ENCODE measurements at regions not wholly inside any gene's neighbourhood (a gene's known extent, or its start where the extent isn't known, plus 50 kb on each side); places are given as distances from the start of the nearest gene placed in this dataset.

- no peak overlapping the region for H3K27ac ChIP-seq (ENCODE audit: low read depth in 1 of 2, low read length in 2 of 2)
- H3K27me3 ChIP-seq (ENCODE audit: control insufficient read depth in 4 of 4, insufficient read depth in 4 of 4, low read length in 3 of 4) = peaks cover 0 to 7% (median 0%) of the 10 kb centered on the region in 4 donors
- TF ChIP-seq FOXA2 (IDR thresholded peaks at IDR 0.05) = no peak
- no peak for DNase-seq (ENCODE audit: low spot score)
- 82% methylated on average over 7 of the region's 7 CpGs for WGBS
- H3K4me1 ChIP-seq (ENCODE audit: control insufficient read depth in 4 of 4, insufficient read depth in 4 of 4, low read length in 3 of 4) = no peaks in the 10 kb centered on the region
- no peaks in the 10 kb centered on the region for H3K36me3 ChIP-seq (ENCODE audit: control insufficient read depth in 4 of 4, insufficient read depth in 3 of 4, low read depth in 1 of 4, low read length in 3 of 4)
- no peaks in the 10 kb centered on the region for H3K9me3 ChIP-seq (ENCODE audit: control insufficient read depth in 4 of 4, low read length in 3 of 4)
- H3K9ac ChIP-seq (ENCODE audit: low read depth in 1 of 2, low read length in 2 of 2) = no peak overlapping the region
- H3K4me3 ChIP-seq (ENCODE audit: low read depth in 1 of 3, low read length in 3 of 3) = no peak overlapping the region
Observed at GRCh38 chr3:70806556-70806955, 494.1 kb upstream of the MDFIC2 start.

GRCh38 chr3:70806021-70806420, 493.6 kb upstream of the MDFIC2 start:
- Histone ChIP-seq H3K9me3 (ENCODE audit: control insufficient read depth in 4 of 4, low read length in 3 of 4) (no peaks in the 10 kb centered on the region), H3K36me3 (ENCODE audit: control insufficient read depth in 4 of 4, insufficient read depth in 3 of 4, low read depth in 1 of 4, low read length in 3 of 4) (no peaks in the 10 kb centered on the region), H3K9ac (ENCODE audit: low read depth in 1 of 2, low read length in 2 of 2) (no peak overlapping the region), H3K4me3 (ENCODE audit: low read depth in 1 of 3, low read length in 3 of 3) (no peak overlapping the region), H3K27ac (ENCODE audit: low read depth in 1 of 2, low read length in 2 of 2) (no peak overlapping the region), H3K4me1 (ENCODE audit: control insufficient read depth in 4 of 4, insufficient read depth in 4 of 4, low read length in 3 of 4) (no peaks in the 10 kb centered on the region), H3K27me3 (ENCODE audit: control insufficient read depth in 4 of 4, insufficient read depth in 4 of 4, low read length in 3 of 4) (peaks cover 0 to 7% (median 0%) of the 10 kb centered on the region in 4 donors)
- TF ChIP-seq HNF4A (conservative IDR thresholded peaks at IDR 0.05) (no peak), MAX (IDR thresholded peaks at IDR 0.05) (no peak), ATF3 (IDR thresholded peaks at IDR 0.05) (no peak), RXRA (IDR thresholded peaks at IDR 0.05) (no peak), ZBTB33 (IDR thresholded peaks at IDR 0.05) (no peak), FOXA1 (IDR thresholded peaks at IDR 0.05) (no peak), EGR1 (IDR thresholded peaks at IDR 0.05; ENCODE audit: low read depth in 2 of 2) (no peak), TAF1 (conservative IDR thresholded peaks at IDR 0.05) (no peak), FOXA2 (IDR thresholded peaks at IDR 0.05) (no peak), JUND (IDR thresholded peaks at IDR 0.05) (no peak), NR2F2 (IDR thresholded peaks at IDR 0.05) (no peak), HNF4G (IDR thresholded peaks at IDR 0.05) (no peak)
- TF ChIP-seq, protein P1, sequence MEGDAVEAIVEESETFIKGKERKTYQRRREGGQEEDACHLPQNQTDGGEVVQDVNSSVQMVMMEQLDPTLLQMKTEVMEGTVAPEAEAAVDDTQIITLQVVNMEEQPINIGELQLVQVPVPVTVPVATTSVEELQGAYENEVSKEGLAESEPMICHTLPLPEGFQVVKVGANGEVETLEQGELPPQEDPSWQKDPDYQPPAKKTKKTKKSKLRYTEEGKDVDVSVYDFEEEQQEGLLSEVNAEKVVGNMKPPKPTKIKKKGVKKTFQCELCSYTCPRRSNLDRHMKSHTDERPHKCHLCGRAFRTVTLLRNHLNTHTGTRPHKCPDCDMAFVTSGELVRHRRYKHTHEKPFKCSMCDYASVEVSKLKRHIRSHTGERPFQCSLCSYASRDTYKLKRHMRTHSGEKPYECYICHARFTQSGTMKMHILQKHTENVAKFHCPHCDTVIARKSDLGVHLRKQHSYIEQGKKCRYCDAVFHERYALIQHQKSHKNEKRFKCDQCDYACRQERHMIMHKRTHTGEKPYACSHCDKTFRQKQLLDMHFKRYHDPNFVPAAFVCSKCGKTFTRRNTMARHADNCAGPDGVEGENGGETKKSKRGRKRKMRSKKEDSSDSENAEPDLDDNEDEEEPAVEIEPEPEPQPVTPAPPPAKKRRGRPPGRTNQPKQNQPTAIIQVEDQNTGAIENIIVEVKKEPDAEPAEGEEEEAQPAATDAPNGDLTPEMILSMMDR (IDR thresholded peaks at IDR 0.05; ENCODE audit: low read depth, low read length, missing input control) = no peak
- TF ChIP-seq, protein P2, sequence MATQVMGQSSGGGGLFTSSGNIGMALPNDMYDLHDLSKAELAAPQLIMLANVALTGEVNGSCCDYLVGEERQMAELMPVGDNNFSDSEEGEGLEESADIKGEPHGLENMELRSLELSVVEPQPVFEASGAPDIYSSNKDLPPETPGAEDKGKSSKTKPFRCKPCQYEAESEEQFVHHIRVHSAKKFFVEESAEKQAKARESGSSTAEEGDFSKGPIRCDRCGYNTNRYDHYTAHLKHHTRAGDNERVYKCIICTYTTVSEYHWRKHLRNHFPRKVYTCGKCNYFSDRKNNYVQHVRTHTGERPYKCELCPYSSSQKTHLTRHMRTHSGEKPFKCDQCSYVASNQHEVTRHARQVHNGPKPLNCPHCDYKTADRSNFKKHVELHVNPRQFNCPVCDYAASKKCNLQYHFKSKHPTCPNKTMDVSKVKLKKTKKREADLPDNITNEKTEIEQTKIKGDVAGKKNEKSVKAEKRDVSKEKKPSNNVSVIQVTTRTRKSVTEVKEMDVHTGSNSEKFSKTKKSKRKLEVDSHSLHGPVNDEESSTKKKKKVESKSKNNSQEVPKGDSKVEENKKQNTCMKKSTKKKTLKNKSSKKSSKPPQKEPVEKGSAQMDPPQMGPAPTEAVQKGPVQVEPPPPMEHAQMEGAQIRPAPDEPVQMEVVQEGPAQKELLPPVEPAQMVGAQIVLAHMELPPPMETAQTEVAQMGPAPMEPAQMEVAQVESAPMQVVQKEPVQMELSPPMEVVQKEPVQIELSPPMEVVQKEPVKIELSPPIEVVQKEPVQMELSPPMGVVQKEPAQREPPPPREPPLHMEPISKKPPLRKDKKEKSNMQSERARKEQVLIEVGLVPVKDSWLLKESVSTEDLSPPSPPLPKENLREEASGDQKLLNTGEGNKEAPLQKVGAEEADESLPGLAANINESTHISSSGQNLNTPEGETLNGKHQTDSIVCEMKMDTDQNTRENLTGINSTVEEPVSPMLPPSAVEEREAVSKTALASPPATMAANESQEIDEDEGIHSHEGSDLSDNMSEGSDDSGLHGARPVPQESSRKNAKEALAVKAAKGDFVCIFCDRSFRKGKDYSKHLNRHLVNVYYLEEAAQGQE (IDR thresholded peaks at IDR 0.05) = no peak
- WGBS = 91% methylated on average over 6 of the region's 6 CpGs
- no peak for DNase-seq (ENCODE audit: low spot score)

Data from liver (tissue), 8 donors.